Astrocyte (in vitro differentiated cells and primary cell): ENCODE measurements at regions not wholly inside any gene's neighbourhood (a gene's known extent, or its start where the extent isn't known, plus 50 kb on each side); places are given as distances from the start of the nearest gene placed in this dataset.

Experiments
- DNase-seq: peaks from one replicate; pipeline ENCODE4 v3.0.0-alpha.2; 2010; ENCODE audit warnings: low read depth
- FAIRE-seq: peaks from 2 replicates; lab custom pipeline; 2011; peaks lifted over from hg19 to GRCh38; lab: Jason Lieb, UNC
- H2AFZ ChIP-seq: 2 replicates; pipeline ENCODE4 v1.6.0; 2012; ENCODE audit warnings: low read depth, low read length, inconsistent platforms
- H3K27ac ChIP-seq: 2 replicates; pipeline ENCODE4 v1.5.1; 2011; ENCODE audit warnings: low read depth, low read length, inconsistent platforms
- H3K27me3 ChIP-seq: 2 replicates; pipeline ENCODE4 v1.6.0; 2011; ENCODE audit warnings: low read length, inconsistent platforms; ENCODE audit not compliant: insufficient read depth
- H3K36me3 ChIP-seq: 2 replicates; pipeline ENCODE4 v1.5.1; 2011; ENCODE audit warnings: low read length, inconsistent platforms; ENCODE audit not compliant: insufficient read depth
- H3K4me1 ChIP-seq: 2 replicates; pipeline ENCODE4 v1.5.1; 2011; ENCODE audit warnings: low read length, inconsistent platforms; ENCODE audit not compliant: insufficient read depth
- H3K4me2 ChIP-seq: 2 replicates; pipeline ENCODE4 v1.6.0; 2012; ENCODE audit warnings: low read length, inconsistent platforms
- H3K4me3 ChIP-seq: 2 replicates; pipeline ENCODE4 v1.5.1; 2011; ENCODE audit warnings: low read depth, mild to moderate bottlenecking, low read length, inconsistent platforms; ENCODE audit not compliant: insufficient read depth
- H3K79me2 ChIP-seq: 2 replicates; pipeline ENCODE4 v1.6.0; 2012; ENCODE audit warnings: mild to moderate bottlenecking, low read length, inconsistent platforms; ENCODE audit not compliant: insufficient read depth
- H3K9ac ChIP-seq: 2 replicates; pipeline ENCODE4 v1.6.0; 2012; ENCODE audit warnings: mild to moderate bottlenecking, low read length, inconsistent platforms
- H3K9me3 ChIP-seq: 2 replicates; pipeline ENCODE4 v1.5.1; 2012; ENCODE audit warnings: low read depth, mild to moderate bottlenecking, low read length, inconsistent platforms; ENCODE audit not compliant: insufficient read depth
- H4K20me1 ChIP-seq: 2 replicates; pipeline ENCODE4 v1.6.0; 2012; ENCODE audit warnings: low read length, inconsistent platforms; ENCODE audit not compliant: insufficient read depth
- H3K27ac Mint-ChIP-seq: one replicate; pipeline ENCODE4 v1.8.0; 2021; ENCODE audit warnings: mild to moderate bottlenecking, mixed read lengths; ENCODE audit not compliant: unreplicated experiment
- H3K27me3 Mint-ChIP-seq: one replicate; pipeline ENCODE4 v1.8.0; 2021; ENCODE audit warnings: low read depth, mixed read lengths; ENCODE audit not compliant: unreplicated experiment
- H3K36me3 Mint-ChIP-seq: one replicate; pipeline ENCODE4 v1.8.0; 2021; ENCODE audit warnings: low read depth, mixed read lengths; ENCODE audit not compliant: unreplicated experiment
- H3K4me1 Mint-ChIP-seq: one replicate; pipeline ENCODE4 v1.8.0; 2021; ENCODE audit warnings: low read depth, mixed read lengths; ENCODE audit not compliant: unreplicated experiment
- H3K4me3 Mint-ChIP-seq: one replicate; pipeline ENCODE4 v1.8.0; 2021; ENCODE audit warnings: mild to moderate bottlenecking, moderate library complexity, mixed read lengths; ENCODE audit not compliant: unreplicated experiment
- H3K9me3 Mint-ChIP-seq: one replicate; pipeline ENCODE4 v1.8.0; 2021; ENCODE audit warnings: mild to moderate bottlenecking, mixed read lengths; ENCODE audit not compliant: unreplicated experiment
- CTCF ChIP-seq: IDR thresholded peaks from 2 replicates; pipeline ENCODE4 v1.5.1; 2011; ENCODE audit warnings: low read depth, mild to moderate bottlenecking, inconsistent platforms, low read length, moderate library complexity; ENCODE audit not compliant: insufficient read depth
- EZH2 ChIP-seq: IDR thresholded peaks from 2 replicates; pipeline ENCODE4 v1.6.1; 2012; ENCODE audit warnings: mild to moderate bottlenecking, low read length, inconsistent platforms; ENCODE audit not compliant: insufficient read depth

GRCh38 chr5:170444969-170445505 is 55.9 kb upstream of the KCNMB1 start:
- Histone ChIP-seq H3K9ac (no peak overlapping the region), H2AFZ (no peak overlapping the region), H3K79me2 (no peaks in the 10 kb centered on the region), H3K36me3 (no peaks in the 10 kb centered on the region), H3K4me1 (no peaks in the 10 kb centered on the region), H4K20me1 (no peaks in the 10 kb centered on the region), H3K4me3 (no peak overlapping the region), H3K9me3 (no peaks in the 10 kb centered on the region), H3K27ac (no peak overlapping the region), H3K4me2 (no peak overlapping the region), H3K27me3 (no peaks in the 10 kb centered on the region)
- Mint-ChIP-seq H3K9me3 (peaks cover 6% of the 10 kb centered on the region), H3K4me3 (no peak overlapping the region), H3K27me3 (peaks cover 22% of the 10 kb centered on the region), H3K4me1 (peaks cover under 1% of the 10 kb centered on the region), H3K27ac (no peak overlapping the region), H3K36me3 (no peaks in the 10 kb centered on the region)
- FAIRE-seq (no peak), DNase-seq (no peak)
- no peak for TF ChIP-seq EZH2
- no peak for TF ChIP-seq CTCF

GRCh38 chr5:170444181-170444580 is 55.0 kb upstream of the KCNMB1 start:
- Mint-ChIP-seq H3K9me3 (peaks cover 6% of the 10 kb centered on the region), H3K27me3 (peaks cover 24% of the 10 kb centered on the region), H3K36me3 (no peaks in the 10 kb centered on the region), H3K4me1 (no peaks in the 10 kb centered on the region), H3K4me3 (no peak overlapping the region), H3K27ac (peak overlapping the region; percentile 41)
- Histone ChIP-seq H4K20me1 (no peaks in the 10 kb centered on the region), H3K4me2 (no peak overlapping the region), H3K36me3 (no peaks in the 10 kb centered on the region), H3K4me1 (no peaks in the 10 kb centered on the region), H3K27me3 (no peaks in the 10 kb centered on the region), H3K79me2 (no peaks in the 10 kb centered on the region), H2AFZ (no peak overlapping the region), H3K27ac (no peak overlapping the region), H3K9me3 (no peaks in the 10 kb centered on the region), H3K9ac (no peak overlapping the region), H3K4me3 (no peak overlapping the region)
- TF ChIP-seq EZH2 (no peak), CTCF (no peak)
- FAIRE-seq = no peak
- DNase-seq = no peak

GRCh38 chr5:170443624-170444023 is 54.5 kb upstream of the KCNMB1 start:
- Mint-ChIP-seq H3K27ac (no peak overlapping the region), H3K4me3 (no peak overlapping the region), H3K4me1 (no peaks in the 10 kb centered on the region), H3K9me3 (peaks cover 6% of the 10 kb centered on the region), H3K36me3 (no peaks in the 10 kb centered on the region), H3K27me3 (peaks cover 29% of the 10 kb centered on the region)
- Histone ChIP-seq H3K4me3 (no peak overlapping the region), H3K36me3 (no peaks in the 10 kb centered on the region), H3K4me1 (no peaks in the 10 kb centered on the region), H3K9ac (no peak overlapping the region), H3K9me3 (no peaks in the 10 kb centered on the region), H3K27ac (no peak overlapping the region), H3K79me2 (no peaks in the 10 kb centered on the region), H3K27me3 (no peaks in the 10 kb centered on the region), H4K20me1 (no peaks in the 10 kb centered on the region), H3K4me2 (no peak overlapping the region), H2AFZ (no peak overlapping the region)
- no peak for DNase-seq
- TF ChIP-seq CTCF (no peak), EZH2 (no peak)
- FAIRE-seq = no peak
